GM19397 (cell line): ENCODE measurements at regions not wholly inside any gene's neighbourhood (a gene's known extent, or its start where the extent isn't known, plus 50 kb on each side); places are given as distances from the start of the nearest gene placed in this dataset.
"Not testable (repeated sequence)": the region's sequence is repeated elsewhere in the genome, so short reads cannot be mapped to it uniquely, and the experiment has no call there.

Experiments used
- ATAC-seq: cut with Tn5 transposase; IDR thresholded peaks from one replicate; pipeline ENCODE4 v1.9.1; 2021; ENCODE audit warnings: mild to moderate bottlenecking, moderate library complexity; ENCODE audit not compliant: unreplicated experiment

- ATAC-seq, result no peak
Measured at GRCh38 chr16:63473725-63474124, 1437.5 kb upstream of the CDH8 start.

GRCh38 chr16:63467513-63467912 lies 1431.3 kb upstream of the CDH8 start:
- no peak for ATAC-seq

- ATAC-seq, result no peak
Measured at GRCh38 chr16:63462316-63462715, 1426.1 kb upstream of the CDH8 start.

- no peak for ATAC-seq
Measured at GRCh38 chr16:63461248-63461841, 1425.1 kb upstream of the CDH8 start.

GRCh38 chr16:63458846-63459245 lies 1422.6 kb upstream of the CDH8 start:
- ATAC-seq, result no peak

- ATAC-seq, result no peak
Measured at GRCh38 chr16:63457869-63458268, 1421.6 kb upstream of the CDH8 start.

- ATAC-seq, result no peak
Measured at GRCh38 chr16:63453261-63453660, 1417.0 kb upstream of the CDH8 start.

- ATAC-seq, result no peak
Measured at GRCh38 chr16:63447121-63447520, 1410.9 kb upstream of the CDH8 start.

GRCh38 chr16:63442246-63442645 lies 1406.0 kb upstream of the CDH8 start:
- no peak for ATAC-seq

GRCh38 chr16:63426275-63426870 lies 1390.1 kb upstream of the CDH8 start:
- ATAC-seq, result no peak

- ATAC-seq, result no peak
Measured at GRCh38 chr16:63422715-63423114, 1386.5 kb upstream of the CDH8 start.

- ATAC-seq, result no peak
Measured at GRCh38 chr16:63416712-63417111, 1380.5 kb upstream of the CDH8 start.

GRCh38 chr16:63415014-63415413 lies 1378.8 kb upstream of the CDH8 start:
- no peak for ATAC-seq

GRCh38 chr16:63410594-63410993 lies 1374.4 kb upstream of the CDH8 start:
- ATAC-seq, result no peak

GRCh38 chr16:63403792-63404191 lies 1367.6 kb upstream of the CDH8 start:
- ATAC-seq, result no peak

GRCh38 chr16:63388277-63388676 lies 1352.0 kb upstream of the CDH8 start:
- ATAC-seq, result not testable (repeated sequence)

GRCh38 chr16:63385714-63386432 lies 1349.6 kb upstream of the CDH8 start:
- ATAC-seq, result no peak

GRCh38 chr16:63373744-63374143 lies 1337.5 kb upstream of the CDH8 start:
- no peak for ATAC-seq

- ATAC-seq, result no peak
Measured at GRCh38 chr16:63372815-63373214, 1336.6 kb upstream of the CDH8 start.

GRCh38 chr16:63372283-63372682 lies 1336.0 kb upstream of the CDH8 start:
- ATAC-seq, result no peak

- ATAC-seq, result no peak
Measured at GRCh38 chr16:63365649-63366304, 1329.5 kb upstream of the CDH8 start.

GRCh38 chr16:63363738-63364137 lies 1327.5 kb upstream of the CDH8 start:
- no peak for ATAC-seq
